NB4 (cell line): ENCODE measurements at regions not wholly inside any gene's neighbourhood (a gene's known extent, or its start where the extent isn't known, plus 50 kb on each side); places are given as distances from the start of the nearest gene placed in this dataset.

ENCODE experiments used
- POLR2A ChIP-seq: IDR thresholded peaks from 2 replicates; pipeline ENCODE4 v1.6.1; 2011; ENCODE audit warnings: mild to moderate bottlenecking; ENCODE audit not compliant: insufficient read length; ENCODE audit errors: extremely low read depth
- TF ChIP-seq, protein P1 (sequence below): IDR thresholded peaks from 2 replicates; pipeline ENCODE4 v1.6.1; 2011; ENCODE audit warnings: low read depth, low read length

DNA sequence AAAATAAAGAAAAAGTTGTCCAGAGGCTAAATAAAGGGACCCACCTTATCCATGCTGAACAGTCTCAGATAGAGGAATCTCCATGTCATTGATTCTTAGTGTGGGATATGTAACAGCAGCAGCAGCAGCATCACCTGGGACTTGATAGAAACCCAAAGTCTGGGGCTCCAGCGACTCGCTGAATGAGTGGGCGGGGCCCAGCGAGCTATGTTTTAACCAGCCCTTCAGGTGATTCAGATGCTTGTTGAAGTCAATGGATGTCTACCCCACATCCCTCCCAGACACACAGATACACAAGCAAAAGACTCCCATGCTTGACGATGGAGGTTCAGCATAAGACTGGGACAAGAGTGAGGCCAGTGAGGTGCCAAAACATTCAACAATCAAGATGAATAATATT, 298.6 kb downstream of the UBE3D start:
- TF ChIP-seq, protein P1, sequence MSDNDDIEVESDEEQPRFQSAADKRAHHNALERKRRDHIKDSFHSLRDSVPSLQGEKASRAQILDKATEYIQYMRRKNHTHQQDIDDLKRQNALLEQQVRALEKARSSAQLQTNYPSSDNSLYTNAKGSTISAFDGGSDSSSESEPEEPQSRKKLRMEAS: no peak
- no peak for TF ChIP-seq POLR2A
